ENCODE measurements at regions not wholly inside any gene's neighbourhood (a gene's known extent, or its start where the extent isn't known, plus 50 kb on each side); places are given as distances from the start of the nearest gene placed in this dataset.

DNA sequence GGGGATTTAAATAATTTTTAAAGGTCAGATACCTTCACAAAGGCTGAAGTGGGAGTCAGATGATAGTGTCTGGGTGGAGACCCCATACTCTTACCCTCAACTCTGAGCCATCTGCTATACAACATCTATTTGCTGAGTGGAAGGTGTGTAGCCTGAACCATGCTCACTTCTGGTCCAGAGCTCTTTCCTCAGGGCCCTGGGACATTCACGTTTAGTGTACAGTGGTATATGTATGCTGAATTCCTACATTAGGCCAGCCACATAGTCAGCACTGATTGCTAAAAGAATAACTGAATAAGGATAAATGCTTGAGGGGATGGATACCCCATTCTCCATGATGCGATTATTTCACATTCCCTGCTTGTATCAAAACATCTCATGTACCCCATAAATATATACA lies 107.3 kb downstream of the KIF26A start:
- Mint-ChIP-seq H3K4me1 (peaks cover 0 to under 1% (median 0%) of the 10 kb centered on the region in 7 donors), H3K9me3 (peaks cover 0 to 4% (median 0%) of the 10 kb centered on the region in 11 donors), H3K4me3 (no peak overlapping the region), H3K27me3 (peaks cover 0 to under 1% (median 0%) of the 10 kb centered on the region in 5 donors), H3K27ac (no peak overlapping the region), H3K36me3 (no peaks in the 10 kb centered on the region)
- H3K4me3 ChIP-seq (ENCODE audit: low read length): no peak overlapping the region
- H3K36me3 ChIP-seq (ENCODE audit: control insufficient read depth in 2 of 3, insufficient read depth in 3 of 3, low read length in 3 of 3): no peaks in the 10 kb centered on the region
- CTCF ChIA-PET: no interaction called here
- peaks cover 0 to 3% (median 0%) of the 10 kb centered on the region in 3 experiments for H3K9me3 ChIP-seq (ENCODE audit: control insufficient read depth in 2 of 3, low read length in 3 of 3)
- intact Hi-C loops (cut with micrococcal nuclease): no loop called here
- ATAC-seq (no peak), DNase-seq (no peak)
- H3K27me3 ChIP-seq (ENCODE audit: control insufficient read depth in 2 of 2, insufficient read depth in 2 of 2, low read length in 2 of 2): no peaks in the 10 kb centered on the region
- no peak overlapping the region for H3K27ac ChIP-seq (ENCODE audit: low read depth, low read length)
- H3K4me1 ChIP-seq (ENCODE audit: control insufficient read depth in 2 of 2, insufficient read depth in 2 of 2, low read length in 2 of 2): no peaks in the 10 kb centered on the region
- POLR2A ChIA-PET: no interaction called here

GRCh38 chr14:104246401-104247335 lies 108.3 kb downstream of the KIF26A start:
- Histone ChIP-seq H3K27me3 (ENCODE audit: control insufficient read depth in 2 of 2, insufficient read depth in 2 of 2, low read length in 2 of 2) (no peaks in the 10 kb centered on the region), H3K4me3 (ENCODE audit: low read length) (no peak overlapping the region), H3K27ac (ENCODE audit: low read depth, low read length) (no peak overlapping the region), H3K36me3 (ENCODE audit: control insufficient read depth in 2 of 3, insufficient read depth in 3 of 3, low read length in 3 of 3) (no peaks in the 10 kb centered on the region), H3K9me3 (ENCODE audit: control insufficient read depth in 2 of 3, low read length in 3 of 3) (peaks cover 0 to 3% (median 0%) of the 10 kb centered on the region in 3 experiments), H3K4me1 (ENCODE audit: control insufficient read depth in 2 of 2, insufficient read depth in 2 of 2, low read length in 2 of 2) (no peaks in the 10 kb centered on the region)
- no peaks in the 10 kb centered on the region for H3K36me3 Mint-ChIP-seq
- H3K4me1 Mint-ChIP-seq: no peaks in the 10 kb centered on the region
- intact Hi-C loops (cut with micrococcal nuclease): no loop called here
- POLR2A ChIA-PET: no interaction called here
- peaks cover 0 to 4% (median 0%) of the 10 kb centered on the region in 11 donors for H3K9me3 Mint-ChIP-seq
- DNase-seq (no peak), ATAC-seq (no peak)
- no peaks in the 10 kb centered on the region for H3K27me3 Mint-ChIP-seq
- CTCF ChIA-PET: interaction anchor here (0.6 kb wide), 1 partner anchor 138 kb away, joined by 3 read pairs; no protein-coding TSS in a partner anchor
- H3K4me3 Mint-ChIP-seq: no peak overlapping the region
- H3K27ac Mint-ChIP-seq: no peak overlapping the region

GRCh38 chr14:104247336-104248202 lies 109.2 kb downstream of the KIF26A start:
- H3K27ac Mint-ChIP-seq: no peak overlapping the region
- no peaks in the 10 kb centered on the region for H3K27me3 ChIP-seq (ENCODE audit: control insufficient read depth in 2 of 2, insufficient read depth in 2 of 2, low read length in 2 of 2)

DNA sequence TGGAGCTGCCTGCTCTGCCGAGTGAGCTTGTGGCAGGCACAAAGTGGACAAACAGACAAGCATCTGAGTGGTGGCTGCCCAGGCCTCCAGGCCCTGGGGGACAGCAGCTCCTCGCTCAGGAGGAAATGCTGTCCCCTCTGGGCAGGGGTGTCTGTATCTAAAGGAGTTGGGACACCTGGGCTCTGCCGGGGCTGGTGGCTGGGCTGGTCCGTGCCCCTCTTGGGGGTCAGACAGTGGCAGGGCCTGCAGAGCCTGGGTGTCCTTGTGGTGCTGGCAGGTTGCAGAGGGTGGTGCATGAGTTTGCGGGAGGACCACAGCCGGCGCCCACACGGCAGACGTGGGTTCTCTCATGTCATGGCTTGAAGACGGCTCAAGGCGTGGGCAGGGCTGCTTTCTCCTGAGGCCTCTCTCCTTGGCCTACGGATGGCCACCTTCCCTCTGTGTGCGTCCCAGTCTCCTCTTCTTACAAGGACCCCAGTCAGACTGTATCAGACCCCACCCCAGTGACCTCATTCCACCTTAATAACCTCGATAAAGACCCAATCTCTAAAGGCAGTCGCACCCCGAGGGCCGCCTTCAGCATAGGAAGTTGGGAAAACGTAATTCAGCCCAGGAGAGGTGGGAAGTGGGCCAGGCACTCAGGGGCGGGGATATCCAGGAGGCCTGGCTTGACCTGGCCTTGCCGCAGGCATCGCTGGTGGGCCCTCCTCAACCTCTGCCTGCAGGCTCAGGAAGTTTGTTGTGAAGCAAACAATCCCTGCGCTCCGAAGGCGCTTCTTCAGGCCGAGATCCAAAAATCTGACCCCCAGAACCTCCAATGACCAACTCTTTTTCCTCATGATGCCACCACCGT lies 110.0 kb downstream of the KIF26A start:
- Mint-ChIP-seq H3K4me3 (no peak overlapping the region), H3K9me3 (peaks cover 0 to 2% (median 0%) of the 10 kb centered on the region in 11 donors), H3K36me3 (peaks cover 0 to 1% (median 0%) of the 10 kb centered on the region in 5 donors), H3K4me1 (no peaks in the 10 kb centered on the region), H3K27ac (peak overlapping the region in 1 of 9 donors; percentile 20), H3K27me3 (no peaks in the 10 kb centered on the region)
- CTCF ChIA-PET: no interaction called here
- ATAC-seq (no peak), DNase-seq (no peak)
- Histone ChIP-seq H3K4me1 (ENCODE audit: control insufficient read depth in 2 of 2, insufficient read depth in 2 of 2, low read length in 2 of 2) (no peaks in the 10 kb centered on the region), H3K9me3 (ENCODE audit: control insufficient read depth in 2 of 3, low read length in 3 of 3) (peaks cover 0 to 3% (median 0%) of the 10 kb centered on the region in 3 experiments), H3K4me3 (ENCODE audit: low read length) (no peak overlapping the region), H3K36me3 (ENCODE audit: control insufficient read depth in 2 of 3, insufficient read depth in 3 of 3, low read length in 3 of 3) (no peaks in the 10 kb centered on the region), H3K27me3 (ENCODE audit: control insufficient read depth in 2 of 2, insufficient read depth in 2 of 2, low read length in 2 of 2) (no peaks in the 10 kb centered on the region), H3K27ac (ENCODE audit: low read depth, low read length) (no peak overlapping the region)
- intact Hi-C loops (cut with micrococcal nuclease): no loop called here
- POLR2A ChIA-PET: no interaction called here

More at GRCh38 chr14:104247336-104248202, 109.2 kb downstream of the KIF26A start:
- H3K36me3 ChIP-seq (ENCODE audit: control insufficient read depth in 2 of 3, insufficient read depth in 3 of 3, low read length in 3 of 3): no peaks in the 10 kb centered on the region
- no peak overlapping the region for H3K27ac ChIP-seq (ENCODE audit: low read depth, low read length)
- intact Hi-C loops (cut with micrococcal nuclease): no loop called here
- Mint-ChIP-seq H3K36me3 (peaks cover 0 to 1% (median 0%) of the 10 kb centered on the region in 5 donors), H3K4me1 (no peaks in the 10 kb centered on the region), H3K9me3 (peaks cover 0 to 2% (median 0%) of the 10 kb centered on the region in 11 donors), H3K4me3 (no peak overlapping the region), H3K27me3 (no peaks in the 10 kb centered on the region)
- POLR2A ChIA-PET: no interaction called here
- peaks cover 0 to 3% (median 0%) of the 10 kb centered on the region in 3 experiments for H3K9me3 ChIP-seq (ENCODE audit: control insufficient read depth in 2 of 3, low read length in 3 of 3)
- CTCF ChIA-PET: no interaction called here
- H3K4me3 ChIP-seq (ENCODE audit: low read length): no peak overlapping the region
- DNase-seq (no peak), ATAC-seq (peak; percentile 12)
- H3K4me1 ChIP-seq (ENCODE audit: control insufficient read depth in 2 of 2, insufficient read depth in 2 of 2, low read length in 2 of 2): no peaks in the 10 kb centered on the region

DNA sequence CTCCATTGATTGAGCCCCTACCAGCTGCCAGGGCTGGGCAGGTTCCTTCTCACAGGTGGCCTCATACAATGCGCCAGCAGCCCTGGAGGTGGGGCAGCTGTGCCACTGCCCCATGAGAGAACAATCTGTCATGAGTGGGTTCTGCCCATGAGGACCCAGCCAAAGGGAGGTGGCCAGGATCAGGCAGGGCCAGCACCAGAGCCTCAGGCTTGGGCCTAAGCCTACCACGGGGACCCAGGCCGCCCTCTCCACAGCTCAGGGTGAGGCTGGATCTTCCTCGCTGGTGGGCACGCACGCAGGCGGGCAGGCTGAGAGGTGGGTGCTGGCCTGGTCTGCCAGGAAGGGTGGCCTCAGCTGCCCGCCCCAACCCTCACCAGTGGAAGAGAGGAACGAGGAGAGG lies 110.7 kb downstream of the KIF26A start:
- POLR2A ChIA-PET: no interaction called here
- H3K9me3 ChIP-seq (ENCODE audit: control insufficient read depth in 2 of 3, low read length in 3 of 3): peaks cover 0 to 3% (median 0%) of the 10 kb centered on the region in 3 experiments
- Mint-ChIP-seq H3K9me3 (peaks cover 0 to 2% (median 0%) of the 10 kb centered on the region in 11 donors), H3K4me1 (peaks cover 0 to under 1% (median 0%) of the 10 kb centered on the region in 7 donors), H3K27me3 (no peaks in the 10 kb centered on the region), H3K27ac (no peak overlapping the region), H3K4me3 (no peak overlapping the region), H3K36me3 (peaks cover 0 to 1% (median 0%) of the 10 kb centered on the region in 5 donors)
- intact Hi-C loops (cut with micrococcal nuclease): no loop called here
- H3K4me3 ChIP-seq (ENCODE audit: low read length): no peak overlapping the region
- no peaks in the 10 kb centered on the region for H3K27me3 ChIP-seq (ENCODE audit: control insufficient read depth in 2 of 2, insufficient read depth in 2 of 2, low read length in 2 of 2)
- no peaks in the 10 kb centered on the region for H3K36me3 ChIP-seq (ENCODE audit: control insufficient read depth in 2 of 3, insufficient read depth in 3 of 3, low read length in 3 of 3)
- DNase-seq (no peak), ATAC-seq (no peak)
- CTCF ChIA-PET: no interaction called here
- no peaks in the 10 kb centered on the region for H3K4me1 ChIP-seq (ENCODE audit: control insufficient read depth in 2 of 2, insufficient read depth in 2 of 2, low read length in 2 of 2)
- no peak overlapping the region for H3K27ac ChIP-seq (ENCODE audit: low read depth, low read length)

GRCh38 chr14:104249706-104250105 lies 111.3 kb downstream of the KIF26A start:
- no peaks in the 10 kb centered on the region for H3K4me1 ChIP-seq (ENCODE audit: control insufficient read depth in 2 of 2, insufficient read depth in 2 of 2, low read length in 2 of 2)
- intact Hi-C loops (cut with micrococcal nuclease): no loop called here
- H3K27ac ChIP-seq (ENCODE audit: low read depth, low read length): no peak overlapping the region
- Mint-ChIP-seq H3K27me3 (peaks cover 0 to 5% (median 0%) of the 10 kb centered on the region in 5 donors), H3K27ac (no peak overlapping the region), H3K9me3 (peaks cover 0 to 2% (median 0%) of the 10 kb centered on the region in 11 donors), H3K36me3 (peaks cover 0 to 1% (median 0%) of the 10 kb centered on the region in 5 donors), H3K4me1 (peaks cover 0 to 6% (median 0%) of the 10 kb centered on the region in 7 donors), H3K4me3 (no peak overlapping the region)
- H3K27me3 ChIP-seq (ENCODE audit: control insufficient read depth in 2 of 2, insufficient read depth in 2 of 2, low read length in 2 of 2): no peaks in the 10 kb centered on the region
- ChIA-PET CTCF (no interaction called here), POLR2A (no interaction called here)
- H3K4me3 ChIP-seq (ENCODE audit: low read length): no peak overlapping the region
- no peaks in the 10 kb centered on the region for H3K36me3 ChIP-seq (ENCODE audit: control insufficient read depth in 2 of 3, insufficient read depth in 3 of 3, low read length in 3 of 3)
- ATAC-seq (no peak), DNase-seq (no peak)
- peaks cover 0 to 3% (median 0%) of the 10 kb centered on the region in 3 experiments for H3K9me3 ChIP-seq (ENCODE audit: control insufficient read depth in 2 of 3, low read length in 3 of 3)

All from naive thymus-derived CD4-positive, alpha-beta T cell (primary cell).